IMR-90 (cell line): ENCODE measurements at regions not wholly inside any gene's neighbourhood (a gene's known extent, or its start where the extent isn't known, plus 50 kb on each side); places are given as distances from the start of the nearest gene placed in this dataset.
"Not testable (repeated sequence)": the region's sequence is repeated elsewhere in the genome, so short reads cannot be mapped to it uniquely, and the experiment has no call there.

Source experiments
- BHLHE40 ChIP-seq: fragments of 150-350 bp; IDR thresholded peaks from 2 replicates; pipeline ENCODE4 v1.6.1; 2016; ENCODE audit warnings: mild to moderate bottlenecking, low read depth, low read length
- CEBPB ChIP-seq: IDR thresholded peaks from 2 replicates; pipeline ENCODE4 v1.6.1; 2012; ENCODE audit warnings: low read depth, low read length, improper control_type of control experiment
- CHD1 ChIP-seq: IDR thresholded peaks from 2 replicates; pipeline ENCODE4 v1.6.1; 2012; ENCODE audit warnings: low read depth, low read length, improper control_type of control experiment
- POLR2A ChIP-seq: IDR thresholded peaks from 2 replicates; pipeline ENCODE4 v1.6.1; 2012; ENCODE audit warnings: mild to moderate bottlenecking, low read depth, low read length
- RCOR1 ChIP-seq: IDR thresholded peaks from 2 replicates; pipeline ENCODE4 v1.6.1; 2012; ENCODE audit warnings: mild to moderate bottlenecking, low read length, improper control_type of control experiment; ENCODE audit not compliant: insufficient replicate concordance
- RFX5 ChIP-seq: IDR thresholded peaks from 2 replicates; pipeline ENCODE4 v1.8.0; 2012; ENCODE audit warnings: low read depth, mild to moderate bottlenecking, low read length, moderate library complexity
- SMC3 ChIP-seq: fragments of 150-350 bp; IDR thresholded peaks from 2 replicates; pipeline ENCODE4 v1.6.1; 2016; ENCODE audit warnings: low read depth, mild to moderate bottlenecking, antibody characterized with exemption, low read length, moderate library complexity
- TF ChIP-seq, protein P1 (sequence below): conservative IDR thresholded peaks from 2 replicates; pipeline ENCODE4 v1.5.1; 2012; ENCODE audit warnings: mild to moderate bottlenecking, low read depth, low read length, improper control_type of control experiment
- TF ChIP-seq, protein P2 (sequence below): fragments of 150-350 bp; IDR thresholded peaks from 2 replicates; pipeline ENCODE4 v1.6.1; 2017; ENCODE audit warnings: mild to moderate bottlenecking, antibody characterized with exemption, low read length, low read depth
- TF ChIP-seq, protein P3 (sequence below): fragments of 150-350 bp; IDR thresholded peaks from 2 replicates; pipeline ENCODE4 v1.6.1; 2016; ENCODE audit warnings: low read depth, mild to moderate bottlenecking, low read length, moderate library complexity, borderline replicate concordance

DNA sequence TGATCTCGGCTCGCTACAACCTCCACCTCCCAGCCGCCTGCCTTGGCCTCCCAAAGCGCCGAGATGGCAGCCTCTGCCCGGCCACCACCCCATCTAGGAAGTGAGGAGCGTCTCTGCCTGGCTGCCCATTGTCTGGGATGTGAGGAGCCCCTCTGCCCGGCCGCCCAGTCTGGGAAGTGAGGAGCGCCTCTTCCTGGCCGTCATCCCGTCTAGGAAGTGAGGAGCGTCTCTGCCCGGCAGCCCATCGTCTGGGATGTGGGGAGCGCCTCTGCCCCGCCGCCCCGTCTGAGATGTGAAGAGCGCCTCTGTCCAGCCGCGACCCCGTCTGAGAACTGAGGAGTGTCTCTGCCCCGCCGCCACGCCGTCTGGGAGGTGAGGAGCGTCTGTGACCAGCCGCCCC is 52.9 kb upstream of the WDR11 start:
- TF ChIP-seq, protein P1, sequence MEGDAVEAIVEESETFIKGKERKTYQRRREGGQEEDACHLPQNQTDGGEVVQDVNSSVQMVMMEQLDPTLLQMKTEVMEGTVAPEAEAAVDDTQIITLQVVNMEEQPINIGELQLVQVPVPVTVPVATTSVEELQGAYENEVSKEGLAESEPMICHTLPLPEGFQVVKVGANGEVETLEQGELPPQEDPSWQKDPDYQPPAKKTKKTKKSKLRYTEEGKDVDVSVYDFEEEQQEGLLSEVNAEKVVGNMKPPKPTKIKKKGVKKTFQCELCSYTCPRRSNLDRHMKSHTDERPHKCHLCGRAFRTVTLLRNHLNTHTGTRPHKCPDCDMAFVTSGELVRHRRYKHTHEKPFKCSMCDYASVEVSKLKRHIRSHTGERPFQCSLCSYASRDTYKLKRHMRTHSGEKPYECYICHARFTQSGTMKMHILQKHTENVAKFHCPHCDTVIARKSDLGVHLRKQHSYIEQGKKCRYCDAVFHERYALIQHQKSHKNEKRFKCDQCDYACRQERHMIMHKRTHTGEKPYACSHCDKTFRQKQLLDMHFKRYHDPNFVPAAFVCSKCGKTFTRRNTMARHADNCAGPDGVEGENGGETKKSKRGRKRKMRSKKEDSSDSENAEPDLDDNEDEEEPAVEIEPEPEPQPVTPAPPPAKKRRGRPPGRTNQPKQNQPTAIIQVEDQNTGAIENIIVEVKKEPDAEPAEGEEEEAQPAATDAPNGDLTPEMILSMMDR: not testable (repeated sequence)
- TF ChIP-seq POLR2A, CEBPB, BHLHE40, RFX5, RCOR1, CHD1, SMC3: not testable (repeated sequence)
- TF ChIP-seq, protein P2, sequence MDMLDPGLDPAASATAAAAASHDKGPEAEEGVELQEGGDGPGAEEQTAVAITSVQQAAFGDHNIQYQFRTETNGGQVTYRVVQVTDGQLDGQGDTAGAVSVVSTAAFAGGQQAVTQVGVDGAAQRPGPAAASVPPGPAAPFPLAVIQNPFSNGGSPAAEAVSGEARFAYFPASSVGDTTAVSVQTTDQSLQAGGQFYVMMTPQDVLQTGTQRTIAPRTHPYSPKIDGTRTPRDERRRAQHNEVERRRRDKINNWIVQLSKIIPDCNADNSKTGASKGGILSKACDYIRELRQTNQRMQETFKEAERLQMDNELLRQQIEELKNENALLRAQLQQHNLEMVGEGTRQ: not testable (repeated sequence)
- TF ChIP-seq, protein P3, sequence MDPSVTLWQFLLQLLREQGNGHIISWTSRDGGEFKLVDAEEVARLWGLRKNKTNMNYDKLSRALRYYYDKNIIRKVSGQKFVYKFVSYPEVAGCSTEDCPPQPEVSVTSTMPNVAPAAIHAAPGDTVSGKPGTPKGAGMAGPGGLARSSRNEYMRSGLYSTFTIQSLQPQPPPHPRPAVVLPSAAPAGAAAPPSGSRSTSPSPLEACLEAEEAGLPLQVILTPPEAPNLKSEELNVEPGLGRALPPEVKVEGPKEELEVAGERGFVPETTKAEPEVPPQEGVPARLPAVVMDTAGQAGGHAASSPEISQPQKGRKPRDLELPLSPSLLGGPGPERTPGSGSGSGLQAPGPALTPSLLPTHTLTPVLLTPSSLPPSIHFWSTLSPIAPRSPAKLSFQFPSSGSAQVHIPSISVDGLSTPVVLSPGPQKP: not testable (repeated sequence)
